HEK293 (cell line): ENCODE measurements at regions not wholly inside any gene's neighbourhood (a gene's known extent, or its start where the extent isn't known, plus 50 kb on each side); places are given as distances from the start of the nearest gene placed in this dataset.

Experiments used
- CTCF ChIP-seq: fragments of 450-650 bp; formaldehyde crosslinking; IDR thresholded peaks from 2 replicates; pipeline ENCODE4 v1.5.1; 2016; ENCODE audit warnings: missing biosample characterization, missing genetic modification characterization
- KLF16 ChIP-seq: fragments of 450-650 bp; formaldehyde crosslinking; IDR thresholded peaks from 2 replicates; pipeline ENCODE4 v1.5.1; 2017; ENCODE audit warnings: missing biosample characterization, missing genetic modification characterization
- TCF7L2 ChIP-seq: IDR thresholded peaks from 2 replicates; pipeline ENCODE4 v1.6.1; 2011; ENCODE audit warnings: low read depth, mild to moderate bottlenecking, inconsistent platforms, low read length, moderate library complexity, borderline replicate concordance
- ZNF366 ChIP-seq: fragments of 450-650 bp; formaldehyde crosslinking; conservative IDR thresholded peaks from 2 replicates; pipeline ENCODE4 v1.5.1; 2016; ENCODE audit warnings: missing biosample characterization, missing genetic modification characterization
- ZNF639 ChIP-seq: fragments of 450-650 bp; formaldehyde crosslinking; IDR thresholded peaks from 2 replicates; pipeline ENCODE4 v1.5.1; 2016; ENCODE audit warnings: missing biosample characterization, missing genetic modification characterization
- TF ChIP-seq, protein P1 (sequence below): fragments of 450-650 bp; formaldehyde crosslinking; IDR thresholded peaks from 2 replicates; pipeline ENCODE4 v1.5.1; 2017; ENCODE audit warnings: missing biosample characterization, mild to moderate bottlenecking, missing genetic modification characterization, moderate library complexity
- TF ChIP-seq, protein P2 (sequence below): fragments of 450-650 bp; formaldehyde crosslinking; IDR thresholded peaks from 2 replicates; pipeline ENCODE4 v1.5.1; 2016; ENCODE audit warnings: missing biosample characterization, missing genetic modification characterization, low read depth
- TF ChIP-seq, protein P3 (sequence below): fragments of 450-650 bp; formaldehyde crosslinking; IDR thresholded peaks from 2 replicates; pipeline ENCODE4 v1.5.1; 2016; ENCODE audit warnings: missing biosample characterization, missing genetic modification characterization
- TF ChIP-seq, protein P4 (sequence below): fragments of 450-650 bp; formaldehyde crosslinking; IDR thresholded peaks from 2 replicates; pipeline ENCODE4 v1.5.1; 2017; ENCODE audit warnings: missing biosample characterization, missing genetic modification characterization

DNA sequence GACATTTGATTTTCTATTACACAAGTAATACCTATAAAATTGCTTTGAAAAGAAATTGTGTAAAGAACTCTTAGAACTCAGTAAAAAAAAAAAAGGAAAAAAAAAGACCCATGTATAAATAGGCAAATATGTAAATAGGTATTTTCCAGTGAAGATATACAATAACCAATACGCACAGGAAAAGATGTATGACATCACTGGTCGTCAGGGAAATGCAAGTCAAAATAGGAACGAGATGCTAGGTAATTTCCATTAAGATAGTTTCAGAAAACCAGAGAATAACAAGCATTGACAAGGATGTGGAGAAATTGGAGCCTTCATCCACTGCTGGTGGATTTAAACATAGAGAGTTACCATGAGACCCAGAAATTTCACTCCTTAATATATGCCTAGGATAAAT is 708.8 kb downstream of the MTRR start:
- TF ChIP-seq CTCF (tag by site-specific recombination) (no peak), TCF7L2 (no peak), ZNF366 (tag by site-specific recombination) (no peak), KLF16 (tag by site-specific recombination) (no peak), ZNF639 (tag by site-specific recombination) (no peak)
- TF ChIP-seq, protein P1, sequence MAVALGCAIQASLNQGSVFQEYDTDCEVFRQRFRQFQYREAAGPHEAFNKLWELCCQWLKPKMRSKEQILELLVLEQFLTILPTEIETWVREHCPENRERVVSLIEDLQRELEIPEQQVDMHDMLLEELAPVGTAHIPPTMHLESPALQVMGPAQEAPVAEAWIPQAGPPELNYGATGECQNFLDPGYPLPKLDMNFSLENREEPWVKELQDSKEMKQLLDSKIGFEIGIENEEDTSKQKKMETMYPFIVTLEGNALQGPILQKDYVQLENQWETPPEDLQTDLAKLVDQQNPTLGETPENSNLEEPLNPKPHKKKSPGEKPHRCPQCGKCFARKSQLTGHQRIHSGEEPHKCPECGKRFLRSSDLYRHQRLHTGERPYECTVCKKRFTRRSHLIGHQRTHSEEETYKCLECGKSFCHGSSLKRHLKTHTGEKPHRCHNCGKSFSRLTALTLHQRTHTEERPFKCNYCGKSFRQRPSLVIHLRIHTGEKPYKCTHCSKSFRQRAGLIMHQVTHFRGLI (tag by site-specific recombination), result no peak
- TF ChIP-seq, protein P2, sequence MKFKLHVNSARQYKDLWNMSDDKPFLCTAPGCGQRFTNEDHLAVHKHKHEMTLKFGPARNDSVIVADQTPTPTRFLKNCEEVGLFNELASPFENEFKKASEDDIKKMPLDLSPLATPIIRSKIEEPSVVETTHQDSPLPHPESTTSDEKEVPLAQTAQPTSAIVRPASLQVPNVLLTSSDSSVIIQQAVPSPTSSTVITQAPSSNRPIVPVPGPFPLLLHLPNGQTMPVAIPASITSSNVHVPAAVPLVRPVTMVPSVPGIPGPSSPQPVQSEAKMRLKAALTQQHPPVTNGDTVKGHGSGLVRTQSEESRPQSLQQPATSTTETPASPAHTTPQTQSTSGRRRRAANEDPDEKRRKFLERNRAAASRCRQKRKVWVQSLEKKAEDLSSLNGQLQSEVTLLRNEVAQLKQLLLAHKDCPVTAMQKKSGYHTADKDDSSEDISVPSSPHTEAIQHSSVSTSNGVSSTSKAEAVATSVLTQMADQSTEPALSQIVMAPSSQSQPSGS, result no peak; the same call in 1 of the 2 replicates
- TF ChIP-seq, protein P3, sequence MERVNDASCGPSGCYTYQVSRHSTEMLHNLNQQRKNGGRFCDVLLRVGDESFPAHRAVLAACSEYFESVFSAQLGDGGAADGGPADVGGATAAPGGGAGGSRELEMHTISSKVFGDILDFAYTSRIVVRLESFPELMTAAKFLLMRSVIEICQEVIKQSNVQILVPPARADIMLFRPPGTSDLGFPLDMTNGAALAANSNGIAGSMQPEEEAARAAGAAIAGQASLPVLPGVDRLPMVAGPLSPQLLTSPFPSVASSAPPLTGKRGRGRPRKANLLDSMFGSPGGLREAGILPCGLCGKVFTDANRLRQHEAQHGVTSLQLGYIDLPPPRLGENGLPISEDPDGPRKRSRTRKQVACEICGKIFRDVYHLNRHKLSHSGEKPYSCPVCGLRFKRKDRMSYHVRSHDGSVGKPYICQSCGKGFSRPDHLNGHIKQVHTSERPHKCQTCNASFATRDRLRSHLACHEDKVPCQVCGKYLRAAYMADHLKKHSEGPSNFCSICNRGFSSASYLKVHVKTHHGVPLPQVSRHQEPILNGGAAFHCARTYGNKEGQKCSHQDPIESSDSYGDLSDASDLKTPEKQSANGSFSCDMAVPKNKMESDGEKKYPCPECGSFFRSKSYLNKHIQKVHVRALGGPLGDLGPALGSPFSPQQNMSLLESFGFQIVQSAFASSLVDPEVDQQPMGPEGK (tag by site-specific recombination), result no peak
- TF ChIP-seq, protein P4, sequence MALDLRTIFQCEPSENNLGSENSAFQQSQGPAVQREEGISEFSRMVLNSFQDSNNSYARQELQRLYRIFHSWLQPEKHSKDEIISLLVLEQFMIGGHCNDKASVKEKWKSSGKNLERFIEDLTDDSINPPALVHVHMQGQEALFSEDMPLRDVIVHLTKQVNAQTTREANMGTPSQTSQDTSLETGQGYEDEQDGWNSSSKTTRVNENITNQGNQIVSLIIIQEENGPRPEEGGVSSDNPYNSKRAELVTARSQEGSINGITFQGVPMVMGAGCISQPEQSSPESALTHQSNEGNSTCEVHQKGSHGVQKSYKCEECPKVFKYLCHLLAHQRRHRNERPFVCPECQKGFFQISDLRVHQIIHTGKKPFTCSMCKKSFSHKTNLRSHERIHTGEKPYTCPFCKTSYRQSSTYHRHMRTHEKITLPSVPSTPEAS (tag by site-specific recombination), result no peak
